GM23338 (cell line): ENCODE measurements at regions not wholly inside any gene's neighbourhood (a gene's known extent, or its start where the extent isn't known, plus 50 kb on each side); places are given as distances from the start of the nearest gene placed in this dataset.
"Not testable (repeated sequence)": the region's sequence is repeated elsewhere in the genome, so short reads cannot be mapped to it uniquely, and the experiment has no call there.

Experiments used
- ATAC-seq: fragments of 200-7000 bp; cut with Tn5 transposase; 3 replicates; pipeline ENCODE4 v1.9.1; 2020
- DNase-seq: peaks from one replicate; pipeline ENCODE4 v3.0.0-alpha.2; 2015; ENCODE audit warnings: low spot score
- H2AFZ ChIP-seq: fragments of 200-600 bp; sonication (generic); 2 replicates; pipeline ENCODE4 v1.8.0; 2016; ENCODE audit warnings: antibody characterized with exemption, mild to moderate bottlenecking, moderate library complexity
- H3F3A ChIP-seq: fragments of 200-600 bp; sonication (generic); replicated peaks from 2 replicates; pipeline ENCODE4 v1.8.0; 2017; ENCODE audit warnings: antibody characterized with exemption, mixed run types, low read depth
- H3K27ac ChIP-seq: fragments of 200-600 bp; sonication (generic); 2 replicates; pipeline ENCODE4 v1.6.1; 2016; ENCODE audit warnings: low read depth
- H3K27me3 ChIP-seq: fragments of 200-600 bp; sonication (generic); 2 replicates; pipeline ENCODE4 v1.8.0; 2016; ENCODE audit warnings: mild to moderate bottlenecking, mixed run types, moderate library complexity; ENCODE audit not compliant: insufficient read depth
- H3K36me3 ChIP-seq: fragments of 200-600 bp; sonication (generic); 2 replicates; pipeline ENCODE4 v1.8.0; 2016; ENCODE audit warnings: mild to moderate bottlenecking; ENCODE audit not compliant: insufficient read depth
- H3K4me1 ChIP-seq: fragments of 200-600 bp; sonication (generic); 2 replicates; pipeline ENCODE4 v1.8.0; 2016; ENCODE audit warnings: mild to moderate bottlenecking, moderate library complexity; ENCODE audit not compliant: insufficient read depth
- H3K4me2 ChIP-seq: fragments of 200-600 bp; sonication (generic); 2 replicates; pipeline ENCODE4 v1.7.1; 2017; ENCODE audit warnings: mixed run types
- H3K4me3 ChIP-seq: fragments of 200-600 bp; sonication (generic); 2 replicates; pipeline ENCODE4 v1.6.1; 2016; ENCODE audit warnings: mixed run types
- H3K79me2 ChIP-seq: fragments of 200-600 bp; sonication (generic); replicated peaks from 2 replicates; pipeline ENCODE4 v1.8.0; 2017; ENCODE audit warnings: mild to moderate bottlenecking; ENCODE audit not compliant: insufficient read depth
- H3K9me2 ChIP-seq: fragments of 200-600 bp; sonication (generic); 2 replicates; pipeline ENCODE4 v1.8.0; 2017; ENCODE audit not compliant: insufficient read depth
- H4K20me1 ChIP-seq: fragments of 200-600 bp; sonication (generic); replicated peaks from 2 replicates; pipeline ENCODE4 v1.8.0; 2017; ENCODE audit warnings: mild to moderate bottlenecking; ENCODE audit not compliant: insufficient read depth
- H3K27ac Mint-ChIP-seq: 2 replicates; pipeline ENCODE4 v1.8.0; 2020; ENCODE audit warnings: inconsistent platforms, mild to moderate bottlenecking, moderate library complexity, mixed read lengths
- H3K27me3 Mint-ChIP-seq: 3 replicates; pipeline ENCODE4 v1.8.0; 2022; ENCODE audit warnings: low read depth, mild to moderate bottlenecking, moderate library complexity, mixed read lengths, inconsistent platforms; ENCODE audit not compliant: insufficient read depth, poor library complexity
- H3K36me3 Mint-ChIP-seq: 3 replicates; pipeline ENCODE4 v1.8.0; 2021; ENCODE audit warnings: low read depth, mild to moderate bottlenecking, inconsistent platforms, moderate library complexity, mixed read lengths
- H3K4me1 Mint-ChIP-seq: 3 replicates; pipeline ENCODE4 v1.8.0; 2020; ENCODE audit warnings: mild to moderate bottlenecking, inconsistent platforms, mixed read lengths
- H3K4me3 Mint-ChIP-seq: 3 replicates; pipeline ENCODE4 v1.8.0; 2021; ENCODE audit warnings: moderate library complexity, mild to moderate bottlenecking, inconsistent platforms, mixed read lengths
- H3K9me3 Mint-ChIP-seq: 3 replicates; pipeline ENCODE4 v1.8.0; 2020; ENCODE audit warnings: moderate library complexity, mild to moderate bottlenecking, inconsistent platforms, mixed read lengths
- CREB1 ChIP-seq: fragments of 250-450 bp; sonication (Bioruptor Pico); IDR thresholded peaks from 2 replicates; pipeline ENCODE4 v1.5.0; 2020; ENCODE audit warnings: low read depth, mild to moderate bottlenecking, moderate library complexity
- EZH2 ChIP-seq: fragments of 200-600 bp; sonication (generic); IDR thresholded peaks from one replicate; pipeline ENCODE4 v1.8.0; 2017; ENCODE audit warnings: antibody characterized with exemption, mild to moderate bottlenecking, low read depth; ENCODE audit not compliant: unreplicated experiment
- EZH2phosphoT487 ChIP-seq: fragments of 200-600 bp; sonication (generic); IDR thresholded peaks from one replicate; pipeline ENCODE4 v1.8.1; 2018; ENCODE audit warnings: antibody characterized with exemption; ENCODE audit not compliant: unreplicated experiment
- JUNB ChIP-seq: IDR thresholded peaks from one replicate; pipeline ENCODE4 v1.6.1; 2016; ENCODE audit warnings: antibody characterized with exemption; ENCODE audit not compliant: unreplicated experiment
- NANOG ChIP-seq: IDR thresholded peaks from 2 replicates; pipeline ENCODE4 v1.6.1; 2016; ENCODE audit warnings: antibody characterized with exemption, borderline replicate concordance
- POLR2AphosphoS5 ChIP-seq: IDR thresholded peaks from 2 replicates; pipeline ENCODE4 v1.6.1; 2016; ENCODE audit warnings: antibody characterized with exemption, low read depth
- STAT1 ChIP-seq: IDR thresholded peaks from one replicate; pipeline ENCODE4 v1.6.1; 2016; ENCODE audit warnings: antibody characterized with exemption; ENCODE audit not compliant: unreplicated experiment
- ZNF114 ChIP-seq: fragments of 250-450 bp; sonication (Bioruptor Pico); IDR thresholded peaks from 2 replicates; pipeline ENCODE4 v1.5.0; 2020; ENCODE audit warnings: mild to moderate bottlenecking, moderate library complexity
- ZNF331 ChIP-seq: fragments of 250-450 bp; sonication (Bioruptor Pico); IDR thresholded peaks from 2 replicates; pipeline ENCODE4 v1.5.0; 2020; ENCODE audit warnings: low read depth, mild to moderate bottlenecking, moderate library complexity
- TF ChIP-seq, protein P1 (sequence below): IDR thresholded peaks from 2 replicates; pipeline ENCODE4 v1.6.1; 2016; ENCODE audit warnings: antibody characterized with exemption
- TF ChIP-seq, protein P2 (sequence below), 2 experiments: fragments of 200-600 bp in 1 of 2; sonication (generic) in 1 of 2; conservative IDR thresholded peaks; 2 replicates each; pipeline versions ENCODE4 v1.5.1 to v1.6.1; 2016 to 2017; ENCODE audit warnings: antibody characterized with exemption in 2 of 2, low read depth in 2 of 2, mild to moderate bottlenecking in 2 of 2, moderate library complexity in 1 of 2
- TF ChIP-seq, protein P3 (sequence below): IDR thresholded peaks from one replicate; pipeline ENCODE4 v1.6.1; 2018; ENCODE audit warnings: antibody characterized with exemption; ENCODE audit not compliant: unreplicated experiment

DNA sequence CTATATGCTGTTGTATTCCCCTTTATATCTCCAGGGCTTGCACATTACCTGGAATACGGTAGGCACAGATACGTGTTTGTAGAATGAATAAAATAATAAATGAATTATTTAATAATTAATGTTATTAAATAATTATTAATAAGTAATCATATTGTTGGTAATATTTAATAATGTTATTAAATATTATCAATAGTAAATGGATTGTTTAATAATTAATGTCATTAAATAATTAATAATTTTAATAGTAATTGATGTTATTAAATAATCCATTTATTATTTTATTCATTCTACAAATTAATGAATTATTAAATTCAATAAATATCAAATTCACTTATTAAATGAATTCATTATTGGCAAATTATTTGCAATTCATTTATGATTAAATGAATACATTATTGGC is 175.1 kb downstream of the MATN1 start:
- H3K4me3 ChIP-seq, result no peak overlapping the region
- H3K27ac ChIP-seq, result no peak overlapping the region
- no peaks in the 10 kb centered on the region for H3K4me1 ChIP-seq
- Mint-ChIP-seq H3K4me3 (no peak overlapping the region), H3K27ac (no peak overlapping the region), H3K9me3 (peaks cover 19% of the 10 kb centered on the region; the same call in 2 of the 3 replicates), H3K4me1 (no peaks in the 10 kb centered on the region), H3K27me3 (peaks cover 7% of the 10 kb centered on the region), H3K36me3 (no peaks in the 10 kb centered on the region)
- no peak overlapping the region for H2AFZ ChIP-seq
- TF ChIP-seq POLR2AphosphoS5 (no peak), ZNF114 (CRISPR knock-in tag) (no peak), CREB1 (CRISPR knock-in tag) (no peak)
- TF ChIP-seq, protein P1, sequence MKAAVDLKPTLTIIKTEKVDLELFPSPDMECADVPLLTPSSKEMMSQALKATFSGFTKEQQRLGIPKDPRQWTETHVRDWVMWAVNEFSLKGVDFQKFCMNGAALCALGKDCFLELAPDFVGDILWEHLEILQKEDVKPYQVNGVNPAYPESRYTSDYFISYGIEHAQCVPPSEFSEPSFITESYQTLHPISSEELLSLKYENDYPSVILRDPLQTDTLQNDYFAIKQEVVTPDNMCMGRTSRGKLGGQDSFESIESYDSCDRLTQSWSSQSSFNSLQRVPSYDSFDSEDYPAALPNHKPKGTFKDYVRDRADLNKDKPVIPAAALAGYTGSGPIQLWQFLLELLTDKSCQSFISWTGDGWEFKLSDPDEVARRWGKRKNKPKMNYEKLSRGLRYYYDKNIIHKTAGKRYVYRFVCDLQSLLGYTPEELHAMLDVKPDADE, result no peak
- no peaks in the 10 kb centered on the region for H3K79me2 ChIP-seq
- no peaks in the 10 kb centered on the region for H3F3A ChIP-seq
- peaks cover 5% of the 10 kb centered on the region; the same call in 1 of the 2 replicates for H3K9me2 ChIP-seq
- no peak overlapping the region for H3K4me2 ChIP-seq
- DNase-seq (no peak), ATAC-seq (no peak)
- no peaks in the 10 kb centered on the region for H4K20me1 ChIP-seq
- no peaks in the 10 kb centered on the region for H3K27me3 ChIP-seq
- H3K36me3 ChIP-seq, result no peaks in the 10 kb centered on the region

DNA sequence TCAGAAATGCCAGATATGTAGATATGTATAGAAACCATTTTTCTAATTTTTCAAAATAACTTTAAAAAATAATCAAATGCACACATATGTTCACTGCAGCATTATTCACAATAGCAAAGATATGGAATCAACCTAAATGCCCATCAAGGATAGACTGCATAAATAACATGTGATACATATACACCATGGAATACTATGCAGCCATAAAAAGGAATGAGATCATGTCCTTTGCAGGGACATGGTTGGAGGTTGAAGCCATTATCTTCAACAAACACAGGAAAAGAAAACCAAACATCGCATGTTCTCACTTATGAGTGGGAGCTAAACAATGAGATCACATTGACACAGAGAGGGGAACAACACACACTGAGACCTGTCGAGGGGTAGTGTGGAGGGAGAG is 176.1 kb downstream of the MATN1 start:
- not testable (repeated sequence) for H3F3A ChIP-seq, H3K4me2 ChIP-seq, H3K4me3 ChIP-seq, H4K20me1 ChIP-seq, H3K4me1 ChIP-seq, DNase-seq, H3K27ac Mint-ChIP-seq, H3K4me1 Mint-ChIP-seq, H3K27me3 ChIP-seq, H3K36me3 ChIP-seq, H3K27ac ChIP-seq, ATAC-seq, H3K36me3 Mint-ChIP-seq, H3K79me2 ChIP-seq, H3K27me3 Mint-ChIP-seq, H2AFZ ChIP-seq, H3K9me2 ChIP-seq, H3K4me3 Mint-ChIP-seq
- H3K9me3 Mint-ChIP-seq, result peaks cover 16% of the 10 kb centered on the region

DNA sequence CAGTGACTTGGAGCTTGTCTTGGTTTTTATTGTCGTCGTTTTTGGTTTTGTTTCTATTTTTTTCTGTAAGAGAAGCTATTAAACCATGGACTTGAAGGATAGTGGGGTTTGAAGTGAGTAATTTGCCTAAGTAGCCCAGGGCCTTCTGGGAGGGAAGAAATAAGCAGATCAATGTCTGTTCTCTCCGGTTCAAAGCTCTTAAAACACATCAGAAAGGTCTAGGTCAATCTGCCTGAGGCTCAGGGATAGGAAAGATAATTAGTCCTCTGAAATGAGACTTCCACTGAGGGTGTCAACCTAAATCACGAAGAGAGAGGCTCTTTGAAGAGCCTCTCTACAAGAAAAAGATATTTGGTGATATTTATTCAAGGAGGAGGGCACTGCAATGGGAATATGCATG is 178.0 kb downstream of the MATN1 start:
- Histone ChIP-seq H3F3A (no peaks in the 10 kb centered on the region), H3K27me3 (no peaks in the 10 kb centered on the region), H3K36me3 (no peaks in the 10 kb centered on the region), H3K79me2 (no peaks in the 10 kb centered on the region), H3K9me2 (peaks cover 5% of the 10 kb centered on the region; the same call in 1 of the 2 replicates), H3K27ac (no peak overlapping the region), H4K20me1 (no peaks in the 10 kb centered on the region), H3K4me1 (no peaks in the 10 kb centered on the region), H3K4me3 (no peak overlapping the region), H2AFZ (no peak overlapping the region), H3K4me2 (no peak overlapping the region)
- ATAC-seq (no peak), DNase-seq (no peak)
- H3K4me3 Mint-ChIP-seq, result no peak overlapping the region
- H3K4me1 Mint-ChIP-seq, result no peaks in the 10 kb centered on the region
- H3K27me3 Mint-ChIP-seq, result peaks cover 5% of the 10 kb centered on the region
- peaks cover 21% of the 10 kb centered on the region for H3K9me3 Mint-ChIP-seq
- peaks cover 4% of the 10 kb centered on the region; the same call in 2 of the 3 replicates for H3K36me3 Mint-ChIP-seq
- H3K27ac Mint-ChIP-seq, result no peak overlapping the region
- TF ChIP-seq POLR2AphosphoS5, result no peak
- no peak for TF ChIP-seq ZNF114 (CRISPR knock-in tag)
- TF ChIP-seq, protein P1, result no peak
- no peak for TF ChIP-seq CREB1 (CRISPR knock-in tag)
- no peak for TF ChIP-seq EZH2phosphoT487
- no peak for TF ChIP-seq STAT1
- TF ChIP-seq ZNF331, result no peak
- TF ChIP-seq, protein P2, sequence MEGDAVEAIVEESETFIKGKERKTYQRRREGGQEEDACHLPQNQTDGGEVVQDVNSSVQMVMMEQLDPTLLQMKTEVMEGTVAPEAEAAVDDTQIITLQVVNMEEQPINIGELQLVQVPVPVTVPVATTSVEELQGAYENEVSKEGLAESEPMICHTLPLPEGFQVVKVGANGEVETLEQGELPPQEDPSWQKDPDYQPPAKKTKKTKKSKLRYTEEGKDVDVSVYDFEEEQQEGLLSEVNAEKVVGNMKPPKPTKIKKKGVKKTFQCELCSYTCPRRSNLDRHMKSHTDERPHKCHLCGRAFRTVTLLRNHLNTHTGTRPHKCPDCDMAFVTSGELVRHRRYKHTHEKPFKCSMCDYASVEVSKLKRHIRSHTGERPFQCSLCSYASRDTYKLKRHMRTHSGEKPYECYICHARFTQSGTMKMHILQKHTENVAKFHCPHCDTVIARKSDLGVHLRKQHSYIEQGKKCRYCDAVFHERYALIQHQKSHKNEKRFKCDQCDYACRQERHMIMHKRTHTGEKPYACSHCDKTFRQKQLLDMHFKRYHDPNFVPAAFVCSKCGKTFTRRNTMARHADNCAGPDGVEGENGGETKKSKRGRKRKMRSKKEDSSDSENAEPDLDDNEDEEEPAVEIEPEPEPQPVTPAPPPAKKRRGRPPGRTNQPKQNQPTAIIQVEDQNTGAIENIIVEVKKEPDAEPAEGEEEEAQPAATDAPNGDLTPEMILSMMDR (conservative IDR thresholded peaks at IDR 0.05; ENCODE audit: low read depth in 2 of 2), result no peak
- no peak for TF ChIP-seq EZH2
- TF ChIP-seq NANOG, result no peak
- TF ChIP-seq, protein P3, sequence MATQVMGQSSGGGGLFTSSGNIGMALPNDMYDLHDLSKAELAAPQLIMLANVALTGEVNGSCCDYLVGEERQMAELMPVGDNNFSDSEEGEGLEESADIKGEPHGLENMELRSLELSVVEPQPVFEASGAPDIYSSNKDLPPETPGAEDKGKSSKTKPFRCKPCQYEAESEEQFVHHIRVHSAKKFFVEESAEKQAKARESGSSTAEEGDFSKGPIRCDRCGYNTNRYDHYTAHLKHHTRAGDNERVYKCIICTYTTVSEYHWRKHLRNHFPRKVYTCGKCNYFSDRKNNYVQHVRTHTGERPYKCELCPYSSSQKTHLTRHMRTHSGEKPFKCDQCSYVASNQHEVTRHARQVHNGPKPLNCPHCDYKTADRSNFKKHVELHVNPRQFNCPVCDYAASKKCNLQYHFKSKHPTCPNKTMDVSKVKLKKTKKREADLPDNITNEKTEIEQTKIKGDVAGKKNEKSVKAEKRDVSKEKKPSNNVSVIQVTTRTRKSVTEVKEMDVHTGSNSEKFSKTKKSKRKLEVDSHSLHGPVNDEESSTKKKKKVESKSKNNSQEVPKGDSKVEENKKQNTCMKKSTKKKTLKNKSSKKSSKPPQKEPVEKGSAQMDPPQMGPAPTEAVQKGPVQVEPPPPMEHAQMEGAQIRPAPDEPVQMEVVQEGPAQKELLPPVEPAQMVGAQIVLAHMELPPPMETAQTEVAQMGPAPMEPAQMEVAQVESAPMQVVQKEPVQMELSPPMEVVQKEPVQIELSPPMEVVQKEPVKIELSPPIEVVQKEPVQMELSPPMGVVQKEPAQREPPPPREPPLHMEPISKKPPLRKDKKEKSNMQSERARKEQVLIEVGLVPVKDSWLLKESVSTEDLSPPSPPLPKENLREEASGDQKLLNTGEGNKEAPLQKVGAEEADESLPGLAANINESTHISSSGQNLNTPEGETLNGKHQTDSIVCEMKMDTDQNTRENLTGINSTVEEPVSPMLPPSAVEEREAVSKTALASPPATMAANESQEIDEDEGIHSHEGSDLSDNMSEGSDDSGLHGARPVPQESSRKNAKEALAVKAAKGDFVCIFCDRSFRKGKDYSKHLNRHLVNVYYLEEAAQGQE, result no peak
- TF ChIP-seq JUNB, result no peak
